ENCODE measurements at regions not wholly inside any gene's neighbourhood (a gene's known extent, or its start where the extent isn't known, plus 50 kb on each side); places are given as distances from the start of the nearest gene placed in this dataset.

GRCh38 chr6:23957017-23957416 lies 169.0 kb upstream of the NRSN1 start:
- no peak overlapping the region for H3K27ac ChIP-seq (ENCODE audit: insufficient read depth, low read depth, low read length)
- no peak for FAIRE-seq
- ChIA-PET CTCF (no interaction called here), POLR2A (no interaction called here)
- TF ChIP-seq JUN (IDR thresholded peaks at IDR 0.05; ENCODE audit: borderline replicate concordance, insufficient read depth, insufficient read length, low read depth) (no peak), POLR2AphosphoS5 (IDR thresholded peaks at IDR 0.05; ENCODE audit: insufficient read depth, low read depth, low read length) (no peak), EZH2 (IDR thresholded peaks at IDR 0.05; ENCODE audit: borderline replicate concordance, low read depth, low read length, severe bottlenecking) (no peak), CTCF (IDR thresholded peaks at IDR 0.05; ENCODE audit: extremely low read depth in 1 of 2, insufficient read depth in 1 of 2, low read depth in 1 of 2, low read length in 2 of 2) (no peak), MYC (IDR thresholded peaks at IDR 0.05; ENCODE audit: low read depth, low read length) (no peak), POLR2A (IDR thresholded peaks at IDR 0.05; ENCODE audit: low read depth, low read length) (no peak), GATA2 (IDR thresholded peaks at IDR 0.05; ENCODE audit: insufficient read depth, insufficient read length, low read depth, low read length) (no peak), FOS (IDR thresholded peaks at IDR 0.05; ENCODE audit: borderline replicate concordance, insufficient read depth, low read length) (no peak)
- TF ChIP-seq, protein P1, sequence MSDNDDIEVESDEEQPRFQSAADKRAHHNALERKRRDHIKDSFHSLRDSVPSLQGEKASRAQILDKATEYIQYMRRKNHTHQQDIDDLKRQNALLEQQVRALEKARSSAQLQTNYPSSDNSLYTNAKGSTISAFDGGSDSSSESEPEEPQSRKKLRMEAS (IDR thresholded peaks at IDR 0.05; ENCODE audit: insufficient read depth, insufficient read length), result no peak
- H3K9me1 ChIP-seq (replicated peaks; ENCODE audit: control insufficient read depth, extremely low read depth, insufficient read depth, low read length), result no peaks in the 10 kb centered on the region
- BruUV-seq (replicated peaks), result no TSS peak
- no peak for DNase-seq (ENCODE audit: low read depth, low spot score)
- intact Hi-C loops (cut with micrococcal nuclease) (no loop called here), dilution Hi-C loops (cut with MboI; ENCODE audit: extremely low pct_ligation_motif_present, low sequenced_read_pairs) (no loop called here)
- no peak overlapping the region for H2AFZ ChIP-seq (ENCODE audit: low read depth, low read length)
- no peaks in the 10 kb centered on the region for H3K36me3 ChIP-seq (ENCODE audit: control insufficient read depth in 2 of 2, extremely low read depth in 1 of 2, insufficient read depth in 2 of 2, low read length in 2 of 2)
- no peaks in the 10 kb centered on the region for H3K4me1 ChIP-seq (ENCODE audit: control insufficient read depth, extremely low read depth, insufficient read depth, low read length)
- no peaks in the 10 kb centered on the region for H3K79me2 ChIP-seq (ENCODE audit: control insufficient read depth, insufficient read depth, low read length)
- no peaks in the 10 kb centered on the region for H3K27me3 ChIP-seq (ENCODE audit: control insufficient read depth in 2 of 2, insufficient read depth in 2 of 2, low read length in 2 of 2)
- H4K20me1 ChIP-seq (replicated peaks; ENCODE audit: control insufficient read depth, extremely low read depth, insufficient read depth, low read length), result no peaks in the 10 kb centered on the region
- H3K4me3 ChIP-seq (replicated peaks in 1 of 3; ENCODE audit: insufficient read depth in 1 of 3, low read depth in 1 of 3, low read length in 3 of 3), result no peak overlapping the region
- no peak overlapping the region for H3K4me2 ChIP-seq (ENCODE audit: insufficient read depth, low read length)
- H3K9ac ChIP-seq (replicated peaks; ENCODE audit: extremely low read depth, insufficient read depth, low read length), result no peak overlapping the region
- peaks cover 3% of the 10 kb centered on the region for H3K9me3 ChIP-seq (replicated peaks; ENCODE audit: control insufficient read depth, insufficient read depth, low read length)
